Cerebellar cortex (tissue), 1 donor: ENCODE measurements at regions not wholly inside any gene's neighbourhood (a gene's known extent, or its start where the extent isn't known, plus 50 kb on each side); places are given as distances from the start of the nearest gene placed in this dataset.

Experiments used
- DNase-seq: peaks from one replicate; pipeline ENCODE4 v3.0.0-alpha.2; 2015; ENCODE audit warnings: low spot score

DNA sequence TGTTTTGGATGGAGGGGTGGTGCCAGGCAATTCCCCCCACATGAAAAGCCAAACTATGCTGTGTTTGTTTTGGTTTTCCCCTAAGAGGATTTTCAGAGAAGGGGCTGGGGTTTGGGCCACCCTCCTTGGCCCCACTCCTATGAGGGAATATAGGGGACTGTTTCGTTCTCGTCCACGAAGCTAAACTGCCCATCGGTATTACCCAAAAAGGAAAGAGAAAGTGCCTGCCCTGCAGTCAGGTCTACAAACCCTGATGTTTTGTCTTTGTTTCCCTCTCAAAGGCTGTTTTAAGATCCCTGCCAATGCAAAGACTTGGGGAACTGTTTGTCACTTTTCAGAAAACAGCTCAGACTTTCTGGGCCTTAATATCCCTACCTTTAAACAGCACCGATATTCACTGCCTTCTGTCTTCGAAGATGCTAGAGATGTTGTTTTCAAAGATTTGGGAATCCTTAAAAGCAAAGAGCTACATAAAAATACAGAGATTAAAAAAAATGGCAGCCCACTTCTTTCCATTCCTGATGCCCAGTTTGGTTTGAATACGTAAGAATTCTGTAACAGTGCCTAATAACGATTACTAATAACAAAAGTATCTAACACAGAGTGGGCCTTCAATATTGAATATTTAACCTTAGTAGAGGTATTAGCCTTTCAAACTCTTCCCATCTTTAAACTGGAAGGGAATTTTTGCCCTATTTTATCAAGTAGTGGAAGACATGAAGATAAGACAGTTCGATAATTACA is 518.4 kb downstream of the MED13L start:
- DNase-seq, result no peak

DNA sequence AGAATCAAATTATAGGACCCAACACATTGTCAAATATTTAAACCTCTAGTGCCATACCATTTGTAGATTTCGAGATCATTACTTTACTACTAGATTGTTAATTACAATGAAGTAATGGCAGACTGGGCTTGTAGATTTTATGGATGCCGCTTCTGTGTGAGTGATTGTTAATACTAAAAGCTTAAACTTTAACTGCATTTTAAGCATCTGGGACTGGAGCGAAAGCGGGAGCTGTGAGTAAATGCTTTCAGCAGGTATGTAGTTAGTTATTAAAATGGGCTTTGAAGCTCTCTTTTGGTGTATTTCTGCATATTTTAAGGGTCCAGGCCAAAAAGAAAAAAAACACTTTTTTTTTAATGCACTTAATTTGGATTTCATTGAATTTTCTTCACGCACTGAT is 519.3 kb downstream of the MED13L start:
- no peak for DNase-seq

DNA sequence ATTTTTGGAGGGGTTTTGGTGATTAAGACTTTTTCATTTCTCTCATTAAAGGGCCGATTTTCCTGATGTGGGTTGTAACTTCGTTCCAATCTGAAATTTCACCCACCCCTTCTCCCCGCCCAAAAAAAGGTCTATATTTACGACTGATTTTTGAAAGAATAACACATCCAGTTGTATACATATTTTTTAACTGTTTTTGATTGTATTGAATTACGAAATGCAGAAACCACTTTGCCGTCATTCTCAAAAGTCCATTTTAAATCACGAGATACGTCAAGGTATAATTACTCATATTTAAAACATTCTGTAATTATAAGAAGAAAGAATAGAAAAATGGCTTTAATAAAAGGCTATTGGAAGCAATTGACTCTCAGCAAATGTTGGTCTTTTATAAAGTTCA is 520.7 kb downstream of the MED13L start:
- DNase-seq, result no peak

DNA sequence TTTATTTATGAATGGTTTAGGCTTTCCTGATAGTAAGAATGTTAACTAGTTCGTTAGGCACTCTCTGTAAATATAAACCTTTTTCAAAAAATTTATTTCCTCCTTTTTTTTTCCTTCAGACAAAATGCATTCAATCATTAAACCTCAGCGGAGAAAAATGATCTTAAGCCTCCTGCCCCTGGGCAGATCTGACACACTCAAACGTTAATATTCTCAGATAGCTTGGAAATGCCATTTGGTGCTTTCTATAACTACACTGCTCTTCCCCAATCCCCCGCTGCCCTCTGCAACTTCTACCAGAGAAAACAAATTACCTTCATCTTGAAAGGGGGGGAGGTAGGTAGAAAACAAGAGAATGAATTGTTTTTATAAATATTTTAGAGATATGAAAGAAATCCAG is 521.2 kb downstream of the MED13L start:
- no peak for DNase-seq

DNA sequence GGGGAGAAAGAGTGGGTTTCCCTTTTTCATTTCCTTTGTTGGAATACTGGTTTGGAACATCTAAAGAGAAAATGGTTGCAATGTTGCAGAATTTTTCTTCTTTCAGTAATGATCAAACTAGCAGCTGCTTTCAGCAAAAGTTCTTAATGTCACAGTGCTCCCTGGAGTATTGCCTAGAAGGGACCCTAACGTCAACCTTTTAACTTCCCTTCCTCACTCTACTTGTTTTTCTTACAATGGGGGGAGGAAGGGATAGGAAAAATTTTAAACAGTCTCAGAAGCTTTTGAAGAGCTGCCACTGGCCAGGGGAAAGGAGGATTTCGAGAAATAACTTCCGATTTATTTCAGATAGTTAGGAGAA is 521.8 kb downstream of the MED13L start:
- DNase-seq, result no peak

DNA sequence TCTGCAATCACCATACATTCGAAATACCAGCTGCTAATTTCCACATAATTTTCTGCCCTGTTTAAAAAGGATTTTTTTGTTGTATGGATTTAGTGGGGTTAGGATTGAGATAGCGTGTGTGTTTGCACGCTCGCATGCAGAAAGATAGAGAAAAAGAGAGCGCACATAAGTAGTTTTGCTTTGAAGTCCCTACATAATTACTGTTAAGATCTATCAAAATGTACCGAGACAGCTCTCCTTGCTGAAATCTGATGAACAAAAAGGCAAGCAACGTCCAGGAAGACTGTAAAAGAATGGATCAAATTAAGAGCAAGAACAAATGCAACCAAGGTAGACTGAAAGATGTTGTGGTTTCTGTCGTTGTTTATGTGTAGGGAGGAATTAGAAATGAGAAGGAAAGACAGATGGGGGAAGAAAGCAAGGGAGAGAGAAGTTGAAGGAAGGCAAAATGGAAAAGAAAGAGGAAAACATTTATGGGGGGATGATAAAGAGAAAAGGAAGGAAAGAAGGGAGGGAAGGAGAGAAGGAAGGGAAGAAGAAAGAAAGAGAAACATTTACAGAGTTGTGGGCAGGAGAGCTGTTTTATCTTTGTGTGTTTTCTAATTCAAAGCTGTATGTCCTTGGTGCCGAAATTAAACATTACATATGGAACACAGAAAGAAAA is 522.3 kb downstream of the MED13L start:
- no peak for DNase-seq

DNA sequence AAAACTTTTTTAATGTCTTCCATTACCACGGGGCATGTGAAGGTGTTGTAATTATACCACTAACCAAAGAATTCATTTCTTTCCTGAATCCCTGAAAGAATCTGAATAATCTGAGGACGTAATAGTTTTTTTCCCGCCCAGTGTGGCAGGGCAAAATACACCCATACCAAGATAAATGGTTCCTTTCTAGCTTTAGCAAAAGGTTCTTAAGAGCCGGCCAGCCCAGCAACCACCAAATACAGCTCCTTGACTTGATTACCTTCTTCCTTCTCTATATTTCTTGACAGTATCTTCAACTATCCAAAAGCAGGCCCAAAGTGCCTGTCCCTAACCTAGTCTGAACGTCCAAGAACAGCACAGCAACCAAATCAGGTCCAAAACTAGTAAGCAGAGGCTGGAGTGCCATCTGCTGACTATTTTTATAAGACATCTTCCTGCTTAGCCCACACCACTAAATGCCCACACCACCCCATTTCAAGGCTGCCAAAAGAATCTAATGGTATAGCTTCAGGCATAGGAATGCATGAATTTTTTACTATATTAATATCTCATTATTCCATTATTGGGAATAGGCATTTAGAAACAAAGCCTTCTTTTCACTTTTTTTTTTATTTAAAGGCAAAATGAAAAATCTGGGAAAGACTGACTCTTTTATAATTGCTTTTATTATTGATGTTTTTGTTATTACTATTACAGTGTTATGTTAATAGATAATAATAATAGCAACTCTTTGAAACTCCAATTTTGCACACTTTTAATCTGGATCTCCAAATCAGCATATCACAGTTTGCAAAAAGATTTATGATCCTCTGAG is 524.4 kb downstream of the MED13L start:
- peak; percentile 64 for DNase-seq

DNA sequence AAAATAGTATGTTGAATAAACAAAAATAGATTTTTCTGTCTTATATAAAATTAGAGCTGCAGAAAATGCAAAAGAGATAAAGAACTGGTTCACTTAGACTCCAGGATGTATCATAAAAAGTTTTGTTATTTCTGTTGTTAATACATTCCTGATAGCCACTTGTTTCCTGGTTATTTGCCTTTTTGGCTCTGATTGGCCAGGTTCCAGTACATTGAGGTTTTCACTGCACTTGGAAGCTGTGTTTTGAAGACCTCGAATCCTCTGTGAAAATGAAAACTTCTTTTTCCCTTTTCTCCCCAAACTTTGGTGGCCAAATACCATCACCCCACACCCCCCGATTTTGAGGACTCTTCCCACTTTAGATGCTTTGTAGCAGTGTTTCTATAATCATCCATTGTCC is 525.3 kb downstream of the MED13L start:
- DNase-seq, result no peak

DNA sequence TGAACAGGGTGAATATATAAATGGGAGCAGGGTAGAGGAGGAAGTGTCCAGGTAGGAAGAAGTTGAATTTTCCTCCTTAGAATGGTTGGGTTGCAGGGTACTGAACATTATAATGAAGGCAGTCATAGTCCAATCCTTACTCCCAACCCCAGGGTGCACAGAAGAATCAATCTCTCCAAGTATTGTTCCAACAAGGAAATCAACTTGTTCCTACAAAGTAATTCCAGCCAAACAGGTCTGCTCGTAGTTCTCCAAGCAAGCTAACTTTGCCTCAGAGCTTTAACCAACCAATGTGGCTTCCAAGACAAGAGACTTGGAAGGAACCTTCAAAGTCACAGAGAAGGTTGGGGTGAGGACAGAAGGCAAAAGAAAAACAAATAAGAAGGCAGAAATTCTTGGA is 527.2 kb downstream of the MED13L start:
- DNase-seq, result no peak

DNA sequence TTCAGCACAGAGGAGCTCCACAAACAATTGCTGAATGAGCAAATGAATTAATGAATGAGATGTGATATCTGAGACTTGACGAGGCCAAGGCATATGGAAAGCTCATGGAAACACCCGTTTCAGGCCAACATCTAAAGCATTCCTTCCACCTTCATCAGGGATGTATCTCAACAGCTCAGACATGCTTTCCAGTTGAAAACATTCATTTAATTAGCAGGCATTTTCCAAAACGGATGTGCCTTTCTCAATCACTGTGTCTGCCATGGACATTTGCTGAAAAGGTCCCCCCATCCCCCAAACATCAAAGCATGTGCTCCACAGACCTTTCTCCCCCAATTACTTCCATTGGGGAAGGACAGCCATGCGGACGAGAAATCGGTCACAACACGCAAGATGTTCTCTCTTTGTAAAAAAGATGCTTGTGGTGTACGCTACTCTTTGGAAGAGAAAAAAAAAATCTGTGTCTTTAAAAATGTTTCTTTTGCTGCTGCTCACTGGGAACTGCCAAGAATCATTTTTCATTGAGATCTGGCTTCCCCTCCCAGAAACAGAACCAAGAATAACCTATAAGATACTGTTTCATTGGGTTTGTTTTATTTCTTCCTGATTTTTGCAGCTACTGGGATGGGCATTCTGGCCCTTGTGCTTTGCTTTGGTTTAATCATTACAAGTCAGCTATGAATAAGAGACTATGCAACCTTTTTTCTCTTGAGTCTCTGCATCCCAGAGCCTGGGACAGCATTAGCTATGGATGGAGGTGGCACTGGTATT is 528.2 kb downstream of the MED13L start:
- DNase-seq, result no peak

DNA sequence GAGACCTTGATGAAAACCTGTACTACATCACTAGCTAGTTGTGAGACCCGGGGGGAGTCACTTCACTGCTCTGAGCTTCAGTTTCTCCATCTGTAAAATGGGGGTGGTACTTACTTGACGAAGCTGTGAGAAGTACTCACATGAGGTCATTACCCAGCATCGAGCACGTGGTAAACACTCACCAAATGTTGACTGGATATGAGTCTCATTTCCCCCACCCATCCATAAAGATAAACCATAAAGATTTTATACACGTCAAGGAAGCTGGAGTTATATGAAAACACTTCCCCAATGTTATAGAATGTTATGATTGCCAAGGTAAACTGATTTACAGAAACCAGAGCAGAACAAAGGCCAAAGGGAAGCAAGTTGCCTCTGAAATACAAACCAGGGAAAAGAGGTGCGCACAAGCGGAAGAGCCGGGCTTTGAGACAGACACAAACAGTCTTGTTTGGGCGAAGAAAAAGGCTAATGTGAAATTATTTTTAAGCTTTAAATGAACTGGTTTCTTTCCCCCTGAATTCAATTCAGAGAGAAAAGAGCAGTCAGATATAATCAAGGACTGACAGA is 536.8 kb downstream of the MED13L start:
- DNase-seq, result no peak

DNA sequence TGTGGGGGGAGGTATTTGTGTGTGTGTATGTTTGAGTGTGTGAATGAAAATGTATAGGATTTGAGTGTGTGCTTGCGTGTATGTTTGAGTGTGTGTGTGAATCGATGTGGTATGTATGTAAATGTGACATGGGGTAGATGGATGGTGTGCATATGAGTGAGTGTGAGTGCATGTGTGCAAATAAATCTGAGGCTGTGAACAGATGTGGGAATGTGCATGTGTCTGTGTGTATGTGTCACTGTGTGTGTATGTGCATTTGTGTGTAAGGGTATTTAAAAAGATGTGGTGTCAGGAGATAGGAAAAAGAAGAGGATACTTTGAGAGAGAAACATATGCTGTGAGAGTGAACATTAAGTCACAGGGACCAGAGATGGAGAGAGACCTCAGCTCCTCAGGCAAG is 539.6 kb downstream of the MED13L start:
- DNase-seq, result no peak

DNA sequence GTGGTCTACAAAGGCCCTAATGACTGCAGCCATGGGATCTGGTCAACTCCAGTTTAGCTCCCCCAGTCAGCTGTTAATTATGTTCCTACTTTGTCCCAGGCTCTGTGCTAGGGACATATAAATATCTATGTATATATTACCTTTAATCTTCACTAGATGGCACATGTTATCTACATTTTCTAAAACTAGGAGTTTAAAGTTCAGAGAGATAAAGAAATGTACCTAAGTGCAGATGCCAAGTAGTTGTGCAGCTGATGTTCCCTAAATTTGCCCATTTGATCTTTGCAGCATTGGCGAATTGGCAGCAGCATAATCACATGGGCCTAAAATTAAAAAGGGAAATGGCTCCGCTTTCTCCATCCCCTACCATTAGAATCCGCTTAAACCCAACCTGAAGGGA is 541.1 kb downstream of the MED13L start:
- DNase-seq, result no peak

DNA sequence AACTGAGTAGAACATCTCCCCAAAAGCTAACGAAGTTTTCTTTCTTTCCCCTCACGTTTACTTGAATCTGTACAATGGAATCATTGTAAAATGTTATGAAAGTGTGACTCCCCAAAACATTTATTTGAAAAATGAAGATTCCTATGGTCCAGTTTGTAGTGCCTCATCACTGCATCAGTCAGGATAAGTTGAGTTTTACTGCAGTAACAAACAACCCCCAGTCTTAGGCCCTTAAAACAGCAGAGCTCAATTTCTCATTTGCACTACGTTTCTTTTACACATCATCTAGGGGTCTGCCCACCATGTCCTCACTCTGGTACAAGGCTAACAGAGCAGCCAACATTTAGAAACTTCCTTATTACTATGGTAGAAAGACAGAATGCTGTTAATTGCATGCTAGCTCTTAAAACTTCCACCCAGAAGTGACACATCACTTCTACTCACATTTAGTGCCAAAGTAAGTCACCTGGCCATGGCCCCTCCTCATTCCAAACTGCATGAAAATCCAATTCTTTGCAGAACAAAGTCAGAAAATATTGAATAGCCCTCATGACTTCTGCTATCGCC is 546.4 kb downstream of the MED13L start:
- no peak for DNase-seq

DNA sequence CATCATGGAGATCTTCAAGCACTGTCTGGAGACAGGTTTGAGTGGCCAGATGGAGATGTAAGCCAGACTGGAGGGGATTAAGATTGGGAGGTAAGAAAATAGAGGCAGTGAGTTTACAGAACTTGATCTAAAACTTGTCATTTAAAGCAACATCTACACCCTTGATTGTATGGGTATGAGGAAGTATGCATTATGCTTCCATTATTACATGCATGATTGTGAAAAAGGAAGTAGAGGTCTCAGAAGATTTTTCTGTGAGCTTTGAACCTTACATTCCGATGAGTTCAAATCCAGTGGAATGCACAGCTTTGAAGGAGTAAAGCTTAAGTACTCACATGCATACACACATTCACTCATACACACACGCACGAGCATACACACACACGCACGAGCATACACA is 550.8 kb downstream of the MED13L start:
- DNase-seq, result no peak

DNA sequence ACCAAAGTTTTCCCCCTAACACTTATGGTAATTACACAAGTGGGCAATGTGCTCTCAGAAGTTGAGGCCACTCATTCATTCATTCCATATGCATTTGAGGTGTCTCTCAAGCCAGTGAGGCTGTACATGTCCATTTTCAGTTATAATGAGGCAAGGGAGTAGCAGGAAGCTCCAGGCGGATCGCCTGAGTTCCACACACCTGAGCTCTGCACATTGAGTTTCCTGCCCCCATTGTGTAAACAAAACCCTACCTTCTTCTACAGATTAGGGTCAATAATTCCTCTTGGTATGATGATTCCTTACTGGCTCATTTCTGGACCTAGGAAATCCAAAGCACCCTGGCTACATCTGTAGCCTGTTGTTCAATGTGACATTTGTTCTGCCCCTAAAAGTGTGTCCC is 555.3 kb downstream of the MED13L start:
- DNase-seq, result no peak

DNA sequence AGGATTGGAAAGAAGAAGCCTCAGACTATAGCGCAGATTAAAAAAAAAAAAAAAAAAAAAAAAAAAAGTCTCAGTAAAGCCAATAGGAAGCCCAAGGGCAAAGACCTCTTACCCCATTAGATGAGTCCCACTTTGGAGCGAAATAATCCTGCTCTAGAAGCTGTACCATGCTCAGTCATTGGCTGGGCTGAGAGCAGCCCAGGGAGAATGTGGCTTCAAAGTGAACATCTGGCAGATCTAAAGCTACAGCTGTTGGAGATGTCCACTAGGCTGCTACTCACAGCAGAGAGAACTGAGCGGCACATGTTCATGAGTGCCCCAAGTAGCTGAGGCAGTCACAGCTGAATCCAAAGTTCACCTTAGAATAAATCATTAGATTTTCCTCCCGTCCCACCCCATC is 560.9 kb downstream of the MED13L start:
- DNase-seq, result no peak

DNA sequence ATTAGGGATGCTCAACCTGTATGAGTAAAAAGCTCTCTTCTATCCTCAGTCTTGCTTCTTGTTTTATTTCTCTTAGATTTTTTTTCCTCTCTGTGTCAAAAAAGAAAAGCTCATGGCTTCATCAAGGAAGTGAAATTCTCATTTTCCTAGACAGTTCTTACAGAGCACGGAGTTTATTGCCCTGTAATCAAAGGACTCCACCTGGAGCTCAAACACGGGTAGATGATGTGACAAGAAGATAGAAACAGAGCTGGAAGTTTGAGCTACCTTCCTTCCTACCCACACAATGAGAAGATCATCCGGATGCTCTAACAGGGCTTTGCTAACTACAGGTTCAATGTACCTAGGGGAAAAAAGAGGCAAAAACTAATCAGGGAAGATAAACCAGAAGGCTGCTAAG is 564.8 kb downstream of the MED13L start:
- DNase-seq, result no peak

DNA sequence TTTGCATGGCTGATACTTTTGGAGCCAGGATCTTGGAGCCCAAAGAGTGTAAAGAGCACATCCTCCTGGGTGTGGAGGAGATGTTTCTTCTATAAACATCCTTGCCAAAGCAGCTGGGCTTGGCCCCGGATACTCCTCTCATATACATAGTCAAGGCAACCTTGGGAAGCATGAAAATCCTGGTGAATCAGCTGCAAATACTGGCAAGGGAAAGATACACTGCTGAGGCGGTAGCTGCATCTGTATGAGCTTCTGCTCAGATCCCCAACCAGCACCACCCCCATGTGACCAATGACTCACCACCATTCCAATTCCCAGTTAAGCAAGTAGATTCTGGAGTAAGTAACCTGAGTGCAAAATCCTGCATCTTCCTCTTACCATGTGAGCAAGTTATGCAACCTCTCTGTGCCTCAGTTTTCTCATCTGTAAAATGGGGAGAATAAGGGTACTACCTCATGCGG is 567.4 kb downstream of the MED13L start:
- DNase-seq, result no peak

DNA sequence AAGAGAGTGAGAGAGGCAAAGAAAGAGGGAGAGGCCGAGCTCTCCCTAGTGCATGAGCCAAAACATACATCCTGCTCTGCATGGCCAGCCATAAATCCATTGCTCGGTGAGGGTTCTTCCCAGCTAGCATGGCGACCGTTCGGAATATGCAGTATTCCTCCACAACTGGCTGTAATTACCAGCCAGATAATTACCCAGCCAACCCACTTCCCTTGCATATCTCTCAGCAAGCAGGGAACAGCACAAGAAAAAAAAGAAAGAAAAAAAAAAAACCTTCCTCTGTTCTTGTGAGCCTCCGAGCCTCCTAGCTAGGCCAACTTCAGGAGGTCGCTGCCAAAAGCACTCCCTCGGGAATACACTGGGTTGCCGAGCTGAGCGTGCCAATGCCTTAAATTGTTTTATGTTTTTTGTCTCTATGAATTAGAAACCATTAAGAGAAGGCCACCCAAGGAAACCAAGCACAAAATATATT is 567.9 kb downstream of the MED13L start:
- DNase-seq, result no peak

DNA sequence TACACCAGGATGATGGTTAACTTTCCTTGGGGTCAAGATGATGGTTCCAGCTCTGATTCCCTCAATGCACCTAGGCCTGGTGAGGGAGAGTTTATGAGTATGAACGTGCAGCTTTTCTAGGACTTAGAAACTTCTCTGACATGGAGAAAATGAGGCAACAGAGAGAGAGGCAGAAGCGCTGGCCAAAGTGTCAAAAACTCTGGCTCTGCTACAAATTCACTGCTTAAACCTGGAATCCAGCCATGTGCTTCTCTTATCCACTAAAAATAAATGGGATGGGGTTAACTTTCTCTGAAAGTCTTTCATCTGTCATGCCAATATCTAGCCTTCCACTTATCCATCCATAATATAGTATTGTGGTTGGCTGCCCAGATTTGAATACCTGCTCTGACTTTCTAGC is 568.7 kb downstream of the MED13L start:
- DNase-seq, result no peak
